GM18499 (cell line): ENCODE measurements at regions not wholly inside any gene's neighbourhood (a gene's known extent, or its start where the extent isn't known, plus 50 kb on each side); places are given as distances from the start of the nearest gene placed in this dataset.
"Not testable (repeated sequence)": the region's sequence is repeated elsewhere in the genome, so short reads cannot be mapped to it uniquely, and the experiment has no call there.

Source experiments
- ATAC-seq: cut with Tn5 transposase; IDR thresholded peaks from one replicate; pipeline ENCODE4 v1.9.1; 2021; ENCODE audit warnings: moderate number of reproducible peaks; ENCODE audit not compliant: insufficient read depth, unreplicated experiment

DNA sequence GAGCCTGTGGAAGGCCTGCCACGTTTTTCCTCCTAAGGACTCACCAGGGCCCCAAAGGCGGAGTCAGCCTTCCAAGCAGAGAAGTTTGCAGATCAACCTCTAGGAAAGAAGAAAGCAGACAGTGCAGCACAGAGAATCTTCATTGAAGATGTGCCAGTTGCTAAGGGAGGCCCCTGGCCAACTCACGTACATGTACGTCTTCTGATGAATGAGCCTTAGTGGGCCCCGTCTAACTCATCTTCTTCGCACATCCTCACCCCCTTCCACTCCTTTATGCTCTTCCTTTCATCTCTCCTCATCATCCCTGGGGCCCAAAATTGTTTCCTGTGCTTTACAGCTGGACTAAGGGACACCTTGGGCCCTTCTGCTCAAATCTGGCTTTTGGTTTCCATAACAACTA is 703.0 kb upstream of the TBX3 start:
- ATAC-seq: no peak

DNA sequence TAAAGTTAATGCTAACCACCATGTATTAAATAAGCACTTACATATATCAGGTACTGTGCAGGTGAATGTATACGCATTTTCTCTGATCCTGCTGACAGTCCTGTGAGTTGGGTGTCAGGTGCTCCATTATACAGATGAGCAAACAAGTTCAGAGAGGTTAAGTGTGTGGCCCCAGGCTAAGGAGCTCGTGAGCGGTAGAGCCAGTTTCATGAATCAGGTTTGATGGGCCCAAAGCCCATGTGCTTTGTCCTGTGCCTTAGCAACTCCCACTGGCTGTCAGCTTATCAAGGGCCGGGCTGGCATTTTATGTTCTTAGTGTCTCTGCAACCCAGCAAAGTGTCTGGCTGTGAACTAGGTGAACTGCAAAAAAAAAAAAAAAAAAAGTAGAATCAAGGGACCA is 701.2 kb upstream of the TBX3 start:
- ATAC-seq: no peak

DNA sequence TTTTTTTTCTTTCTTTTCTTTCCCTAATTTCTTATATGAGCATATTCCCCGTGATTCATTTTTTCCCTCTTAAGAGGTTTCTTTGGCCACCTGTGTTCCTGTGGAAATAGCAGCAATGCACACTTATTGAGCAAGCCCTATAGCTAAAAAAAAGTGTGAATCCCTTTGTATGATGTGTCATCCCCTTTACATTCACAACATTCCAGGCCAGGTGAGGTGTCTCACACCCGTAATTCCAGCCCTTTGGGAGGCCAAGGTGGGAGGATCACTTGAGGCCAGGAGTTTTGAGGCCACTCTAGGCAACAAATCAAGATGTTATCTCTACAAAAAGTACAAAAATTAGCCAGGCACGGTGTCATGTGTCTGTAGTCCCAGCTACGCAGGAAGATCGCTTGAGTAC is 700.4 kb upstream of the TBX3 start:
- no peak for ATAC-seq

DNA sequence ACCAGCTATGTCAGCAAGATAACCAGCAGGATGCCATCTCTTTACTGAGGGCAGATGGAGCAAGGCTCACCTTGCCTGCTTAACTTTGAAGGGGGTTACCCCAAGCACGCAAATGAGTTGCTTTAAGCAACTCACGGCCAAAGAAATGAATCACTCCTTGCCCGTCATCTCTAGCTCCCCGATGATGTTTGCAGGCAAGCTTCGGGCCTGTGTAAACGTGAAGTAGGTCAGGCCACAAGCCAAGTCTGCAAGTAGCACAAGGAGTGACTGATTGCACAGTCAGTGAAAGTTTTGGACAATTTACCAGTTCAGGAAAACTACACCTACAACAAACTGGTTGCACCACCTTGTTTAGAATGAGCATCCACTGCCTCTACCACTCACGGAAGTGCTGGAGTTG is 699.7 kb upstream of the TBX3 start:
- ATAC-seq: no peak

DNA sequence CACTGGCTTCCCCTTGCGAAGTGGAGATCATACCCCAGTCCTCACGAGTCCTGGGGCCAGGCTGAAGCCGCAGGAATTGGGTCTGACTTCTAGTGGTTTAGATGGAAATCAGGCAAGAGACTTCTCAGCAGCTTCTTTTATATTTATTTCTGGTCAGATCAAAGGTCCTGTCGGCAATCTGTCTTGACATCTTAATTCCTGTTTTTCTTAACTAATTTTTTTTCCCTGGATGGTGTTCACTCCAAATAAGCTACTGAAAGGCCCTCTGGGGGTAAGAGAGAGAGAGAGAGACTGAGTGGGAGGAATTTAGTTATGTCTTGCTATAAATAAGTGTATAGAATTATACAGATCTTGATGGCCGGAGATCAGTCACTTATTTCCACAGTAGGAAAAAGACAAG is 698.7 kb upstream of the TBX3 start:
- ATAC-seq: no peak

DNA sequence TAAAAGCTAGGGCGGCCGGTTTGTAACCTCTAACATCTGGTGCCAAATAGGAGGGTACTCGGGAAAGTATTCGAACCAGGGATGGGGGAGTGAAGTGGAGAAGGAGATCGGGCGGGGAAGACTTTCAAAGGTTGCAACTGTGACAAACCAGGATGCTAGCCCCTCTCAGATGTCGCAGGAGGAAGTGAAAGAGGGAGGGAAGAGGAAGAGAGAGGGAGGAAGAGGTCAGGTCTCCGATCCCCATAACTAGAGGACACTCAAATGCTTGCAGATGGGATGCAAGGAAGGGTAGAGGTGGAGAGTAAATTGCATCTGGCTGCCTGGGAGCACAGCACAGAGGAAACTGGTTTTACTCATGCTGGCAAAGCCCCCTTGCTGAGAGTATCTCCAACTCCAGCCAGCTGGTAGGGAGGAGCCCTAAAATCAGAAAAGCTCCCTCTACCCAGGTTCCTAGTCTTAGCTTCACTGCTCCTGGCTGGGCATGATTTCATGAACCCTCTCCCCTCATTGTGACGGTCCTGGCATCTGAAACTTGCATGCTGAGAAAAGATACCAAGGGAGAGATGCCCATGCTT is 696.7 kb upstream of the TBX3 start:
- ATAC-seq: no peak

DNA sequence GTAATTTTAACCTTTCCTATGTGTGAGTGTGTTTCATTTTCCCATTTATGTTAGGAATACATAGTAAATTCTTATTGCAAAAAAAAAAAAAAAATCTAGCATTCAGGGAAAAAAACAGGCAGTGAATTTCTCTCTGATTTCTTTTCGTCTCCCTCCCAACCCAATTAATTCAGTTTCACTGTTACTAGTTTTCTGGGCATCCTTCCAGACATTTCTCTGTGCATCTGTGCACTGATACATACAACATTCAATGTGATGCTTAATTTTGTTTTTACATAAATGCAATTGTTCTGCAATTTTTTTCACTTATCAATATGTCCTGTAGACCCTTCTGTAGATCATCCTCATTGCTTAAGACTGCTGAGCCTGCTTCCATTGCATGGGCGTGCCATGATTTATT is 694.3 kb upstream of the TBX3 start:
- ATAC-seq: no peak

DNA sequence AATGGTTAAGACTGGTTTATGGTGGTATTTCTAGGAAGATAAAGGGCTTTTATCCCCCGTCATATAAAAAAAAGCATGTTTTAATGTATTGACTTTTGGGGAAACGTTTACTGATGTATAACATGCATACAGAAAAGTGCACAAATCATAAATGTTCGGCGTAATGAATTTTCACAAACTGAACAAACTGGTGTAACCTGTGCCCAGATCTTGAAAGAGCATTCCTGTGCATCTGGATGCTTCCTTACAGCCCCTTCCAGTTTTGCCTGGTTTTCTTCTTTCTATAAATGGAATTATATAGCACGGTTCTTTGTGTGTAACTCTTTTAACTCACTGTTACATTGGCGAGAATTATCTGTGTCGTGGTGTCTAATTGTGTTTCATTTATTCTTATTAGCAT is 693.8 kb upstream of the TBX3 start:
- ATAC-seq: no peak

DNA sequence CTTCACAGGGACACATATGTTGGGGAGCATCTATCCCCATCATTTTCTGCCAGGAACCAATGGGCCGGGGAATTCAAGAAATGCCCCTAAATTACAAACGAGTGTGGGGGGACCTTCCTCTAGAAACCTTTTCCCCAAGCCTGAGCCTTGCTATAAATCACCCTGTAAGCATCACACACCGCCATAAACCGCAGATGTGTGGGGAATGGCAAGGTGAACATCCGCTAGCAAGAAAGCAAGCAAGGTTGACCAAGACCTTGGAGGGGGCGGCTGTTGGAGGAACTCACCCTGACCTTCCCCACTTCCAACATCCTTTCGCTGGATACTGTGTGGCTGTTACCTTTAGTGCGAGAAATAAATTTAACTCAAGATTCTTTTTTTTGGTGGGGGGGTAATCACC is 693.3 kb upstream of the TBX3 start:
- ATAC-seq: no peak

DNA sequence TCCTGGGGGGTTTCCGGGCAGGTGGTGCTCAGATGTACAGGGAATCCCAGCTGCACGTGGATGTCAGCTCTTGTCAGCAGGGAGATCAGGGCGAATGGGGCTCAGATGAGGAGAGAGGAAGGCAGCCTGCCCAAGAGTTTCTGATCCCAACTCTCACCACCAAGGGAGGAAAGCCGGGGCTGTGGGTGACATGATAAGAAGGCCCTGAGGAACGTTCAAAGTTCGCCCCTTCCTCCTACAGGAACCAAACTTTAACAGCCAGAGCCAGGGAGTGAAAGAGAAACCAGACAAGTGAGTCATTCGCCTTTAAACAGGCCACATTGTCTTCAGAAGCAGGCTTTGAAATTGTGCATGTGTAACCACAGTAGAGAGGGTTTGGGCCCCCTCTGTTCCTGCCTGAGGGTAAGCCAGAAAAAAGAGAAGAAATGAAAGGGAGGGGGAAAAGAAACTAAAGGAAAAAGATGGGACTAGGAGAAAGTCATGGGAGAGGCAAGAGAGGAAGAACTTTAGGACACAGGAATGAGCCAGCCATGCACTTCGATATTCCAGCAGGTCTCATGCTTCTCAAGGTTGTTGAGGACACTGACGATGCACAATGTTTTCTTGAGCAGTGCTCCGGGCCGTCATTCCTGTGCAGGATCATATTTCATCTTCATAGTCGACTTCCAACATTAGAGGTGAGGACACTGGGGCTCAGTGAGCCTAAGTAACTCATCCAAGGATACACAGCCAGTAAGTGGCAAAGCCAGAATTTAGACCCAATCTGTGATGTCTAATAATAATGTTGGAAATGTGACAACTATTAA is 691.4 kb upstream of the TBX3 start:
- peak; percentile 80 for ATAC-seq

DNA sequence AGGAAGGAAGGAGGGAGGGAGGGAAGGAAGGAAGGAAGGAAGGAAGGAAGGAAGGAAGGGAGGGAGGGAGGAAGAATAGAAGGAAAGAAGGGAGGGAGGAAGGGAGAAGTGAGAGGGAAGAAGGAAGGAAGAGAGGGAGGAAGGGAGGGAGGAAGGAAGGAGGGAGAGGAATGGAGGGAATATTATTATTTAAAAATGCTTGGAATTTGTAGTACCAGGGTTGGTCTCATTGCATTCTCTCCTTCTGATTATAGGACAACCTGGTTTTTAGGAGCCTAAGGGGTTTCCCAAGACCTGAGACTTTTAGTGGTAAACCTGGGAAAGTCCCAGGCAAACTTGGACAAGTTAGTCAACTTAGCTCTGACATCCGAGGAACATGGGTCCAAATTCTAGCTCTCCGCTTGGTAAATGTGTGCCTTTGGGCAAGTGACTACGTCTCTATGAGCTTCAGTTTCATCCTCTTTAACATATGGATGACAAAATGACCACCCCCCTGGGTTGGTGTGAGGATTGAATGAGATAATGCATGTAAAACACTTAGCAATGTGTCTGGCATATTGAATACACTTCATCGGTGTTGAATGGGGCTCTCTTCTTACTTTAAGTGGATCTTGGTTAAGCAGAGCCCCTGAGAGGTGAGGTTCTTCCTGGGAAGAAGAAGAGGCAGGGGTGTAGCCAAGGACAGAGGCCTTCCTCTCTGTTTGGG is 690.7 kb upstream of the TBX3 start:
- peak; percentile 8 for ATAC-seq

DNA sequence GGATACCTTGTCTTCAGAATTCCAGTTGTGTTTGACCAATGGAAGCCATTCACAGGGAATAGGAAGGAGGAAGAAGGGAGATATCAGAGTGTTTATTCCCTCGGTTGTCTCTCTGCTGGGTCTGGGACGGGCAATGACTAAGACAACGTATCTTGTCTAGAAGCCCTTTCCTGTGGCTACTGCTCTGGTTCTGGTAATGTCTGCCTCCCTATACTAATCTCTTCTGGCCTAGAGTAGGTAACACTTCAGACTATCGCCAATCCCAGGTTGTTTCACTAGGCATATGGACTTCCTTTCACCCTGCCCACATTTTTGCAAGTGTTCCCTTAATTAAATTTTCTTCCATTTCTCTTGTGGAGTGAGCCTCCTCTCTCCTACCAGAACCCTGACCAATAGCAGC is 687.7 kb upstream of the TBX3 start:
- no peak for ATAC-seq

DNA sequence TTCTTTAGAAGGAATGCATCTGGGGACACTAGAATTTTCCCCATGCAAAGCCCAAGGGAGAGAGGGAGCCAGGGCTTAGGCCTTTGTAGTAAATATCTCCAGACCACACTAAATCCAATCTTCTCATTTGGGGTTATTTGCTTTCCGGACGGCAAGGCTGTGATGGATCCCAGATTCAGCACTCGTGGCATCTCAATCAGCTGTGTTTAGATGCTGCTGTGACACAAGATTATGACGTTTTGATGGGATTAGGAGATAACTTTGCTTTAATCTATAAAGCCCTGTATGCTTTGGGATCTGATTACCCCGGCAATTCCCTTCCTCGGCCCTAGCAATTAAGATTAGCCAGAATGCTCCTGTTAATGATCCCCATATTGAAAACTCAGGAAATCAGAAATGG is 686.7 kb upstream of the TBX3 start:
- ATAC-seq: no peak

DNA sequence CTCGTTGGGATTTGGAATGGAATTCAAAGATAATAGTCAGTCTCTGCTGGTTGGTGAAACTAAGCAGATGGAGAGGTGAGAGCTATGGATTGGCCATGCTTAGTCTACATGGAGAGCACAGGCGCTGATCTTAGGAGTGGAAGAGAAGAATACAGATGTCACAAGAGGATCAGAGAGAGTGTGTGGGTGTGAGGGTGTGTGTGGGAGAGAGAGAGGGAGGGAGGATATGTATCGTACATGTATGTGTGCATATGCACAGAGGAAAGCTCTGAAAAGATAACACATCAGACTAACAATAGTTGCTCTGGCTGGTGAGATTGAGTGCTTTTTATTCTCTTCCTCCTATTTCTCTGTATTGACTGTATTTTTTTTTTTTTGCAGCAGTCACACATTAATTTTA is 686.2 kb upstream of the TBX3 start:
- no peak for ATAC-seq

DNA sequence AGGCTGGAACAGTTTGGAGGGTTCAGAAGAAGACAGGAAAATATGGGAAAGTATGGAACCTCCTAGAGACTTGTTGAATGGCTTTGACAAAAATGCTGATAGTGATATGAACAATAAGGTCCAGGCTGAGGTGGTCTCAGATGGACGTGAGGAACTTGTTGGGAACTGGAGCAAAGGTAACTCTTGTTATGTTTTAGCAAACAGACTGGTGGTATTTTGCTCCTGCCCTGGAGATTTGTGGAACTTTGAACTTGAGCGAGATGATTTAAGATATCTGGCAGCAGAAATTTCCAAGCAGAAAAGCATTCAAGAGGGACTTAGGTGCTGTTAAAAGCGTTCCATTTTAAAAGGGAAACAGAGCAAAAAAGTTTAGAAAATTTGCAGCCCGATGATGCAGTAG is 682.3 kb upstream of the TBX3 start:
- not testable (repeated sequence) for ATAC-seq

DNA sequence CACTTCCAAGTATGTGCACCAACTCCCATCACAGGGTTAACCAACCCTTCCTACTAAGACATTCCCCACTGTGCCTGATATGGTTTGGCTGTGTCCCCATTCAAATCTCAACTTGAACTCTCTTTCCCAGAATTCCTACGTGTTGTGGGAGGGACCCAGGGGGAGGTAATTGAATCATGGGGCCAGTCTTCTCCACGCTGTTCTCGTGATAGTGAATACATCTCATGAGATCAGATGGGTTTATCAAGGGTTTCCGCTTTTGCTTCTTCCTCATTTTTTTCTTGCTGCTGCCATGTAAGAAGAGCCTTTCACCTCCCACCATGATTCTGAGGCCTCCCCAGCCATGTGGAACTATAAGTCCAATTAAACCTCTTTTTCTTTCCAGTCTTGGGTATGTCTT is 681.8 kb upstream of the TBX3 start:
- not testable (repeated sequence) for ATAC-seq

DNA sequence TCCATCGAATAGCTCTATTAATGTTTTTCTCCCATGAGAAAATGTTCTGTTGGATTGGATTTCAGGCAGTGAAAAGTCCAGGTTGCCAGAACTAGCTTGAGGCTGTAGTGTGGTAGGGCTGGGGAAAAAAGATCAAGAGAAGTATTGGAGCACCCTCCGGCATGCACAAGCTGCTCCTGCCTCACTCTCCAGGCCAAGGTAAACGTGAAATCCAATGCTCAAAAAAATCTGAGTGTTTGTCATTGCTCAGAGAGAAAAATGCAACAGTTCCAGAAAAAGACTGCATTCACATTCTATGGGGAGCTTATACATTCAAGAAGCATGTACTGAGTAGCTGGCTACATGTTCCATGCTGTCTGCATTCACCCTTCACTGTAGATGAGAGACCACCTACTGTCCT is 680.9 kb upstream of the TBX3 start:
- ATAC-seq: no peak

DNA sequence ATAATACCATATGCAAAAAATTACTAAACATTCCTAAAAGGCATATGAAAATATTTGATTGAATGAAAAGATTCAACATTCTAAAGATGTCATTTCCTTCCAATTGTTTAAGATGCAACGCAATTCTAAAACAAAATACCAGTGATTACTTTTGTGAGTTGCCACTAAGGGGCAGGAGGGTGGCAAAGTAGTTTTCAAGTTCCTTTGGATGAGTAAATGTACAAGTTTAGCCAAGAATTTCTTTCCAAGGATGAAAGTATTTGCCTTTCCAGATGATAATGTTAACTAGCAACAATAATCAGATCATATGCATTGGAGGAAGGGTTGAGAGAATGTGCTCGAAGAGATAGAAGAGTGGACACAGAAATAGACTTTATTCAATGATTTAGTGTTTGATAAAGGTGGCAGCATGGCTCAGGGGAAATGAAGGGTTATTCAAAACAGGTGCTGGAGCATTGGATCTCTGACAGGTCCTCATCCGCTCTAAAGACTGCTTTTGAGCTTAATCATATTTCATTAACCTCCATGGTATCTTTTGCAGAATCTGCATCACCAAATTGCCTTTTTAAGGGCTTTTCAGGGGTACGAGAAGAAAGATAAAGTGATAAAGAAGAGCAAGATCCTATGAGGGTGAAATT is 678.5 kb upstream of the TBX3 start:
- no peak for ATAC-seq

DNA sequence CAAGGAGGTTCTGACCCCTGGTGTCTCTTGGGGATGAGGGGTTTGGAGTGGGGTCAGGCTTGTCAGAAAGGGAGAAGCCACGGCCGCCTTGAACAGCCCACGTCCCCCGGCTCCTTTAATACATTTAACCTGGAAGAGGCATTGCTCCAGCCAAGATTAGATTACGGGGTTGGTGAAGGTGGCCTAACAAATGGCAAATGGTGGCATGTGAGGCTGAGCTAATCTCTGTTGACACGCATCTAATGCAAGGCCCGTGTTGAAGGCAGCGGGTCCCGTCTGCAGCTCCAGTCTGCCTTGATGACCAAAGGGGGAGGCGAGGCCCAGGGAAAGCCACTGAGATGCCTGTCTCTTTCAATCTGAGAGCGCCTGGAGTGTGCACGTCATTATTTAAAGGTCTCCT is 673.7 kb upstream of the TBX3 start:
- ATAC-seq: no peak

DNA sequence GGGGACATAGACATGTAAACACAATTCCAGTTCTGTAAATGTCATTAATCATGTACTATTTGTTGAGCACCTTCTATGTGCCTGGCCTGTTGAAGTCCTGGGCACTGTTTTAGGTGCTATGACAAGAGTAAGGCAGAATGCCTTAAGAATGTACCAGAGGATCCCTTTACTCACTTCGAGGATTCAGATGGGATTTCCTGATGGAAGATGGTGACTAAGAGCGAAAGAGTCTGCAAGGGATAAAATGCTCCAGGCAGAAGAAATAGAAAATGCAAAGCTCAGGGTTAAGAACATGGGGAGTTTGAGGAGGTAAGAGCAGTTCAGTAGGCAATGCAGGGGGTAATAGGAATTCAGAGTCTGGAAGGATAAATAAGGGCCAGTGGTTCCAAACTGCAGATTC is 671.3 kb upstream of the TBX3 start:
- no peak for ATAC-seq
